Body of pancreas (tissue), 4 donors: ENCODE measurements at regions not wholly inside any gene's neighbourhood (a gene's known extent, or its start where the extent isn't known, plus 50 kb on each side); places are given as distances from the start of the nearest gene placed in this dataset.

Experiments
- CTCF ChIP-seq, 7 experiments: fragments of 450-650 bp in 4 of 7; fragments of 200-600 bp in 3 of 7; sonication (generic) in 3 of 7; IDR thresholded peaks; one replicate each; pipeline ENCODE4 v1.5.1; 2016 to 2019; ENCODE audit warnings: antibody characterized with exemption in 7 of 7
- POLR2A ChIP-seq, 3 donors: fragments of 450-650 bp; IDR thresholded peaks; one replicate each; pipeline ENCODE4 v1.6.1; 2016; ENCODE audit warnings: antibody characterized with exemption in 3 of 3, mild to moderate bottlenecking in 2 of 3

DNA sequence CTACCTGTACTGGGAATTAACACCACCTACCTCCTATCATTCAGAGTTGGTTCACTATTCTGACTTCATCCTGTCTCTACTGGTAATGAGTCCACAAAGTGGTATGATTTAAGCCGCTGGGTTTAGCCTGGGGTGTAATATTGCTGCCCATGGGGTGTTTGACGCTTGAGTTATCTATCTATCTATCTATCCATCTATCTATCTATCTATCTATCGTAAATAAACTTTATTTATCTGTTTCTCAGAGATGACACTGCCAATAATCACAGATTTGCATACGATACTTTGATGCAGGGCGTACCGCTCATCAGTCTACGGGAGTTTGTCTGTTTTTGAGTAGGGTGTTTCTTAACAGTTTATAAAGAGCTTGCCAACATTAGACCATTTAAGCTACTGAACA lies 73.6 kb upstream of the ZNF184 start:
- TF ChIP-seq CTCF (IDR thresholded peaks at IDR 0.05) (no peak), POLR2A (IDR thresholded peaks at IDR 0.05) (no peak)
